ENCODE measurements at regions not wholly inside any gene's neighbourhood (a gene's known extent, or its start where the extent isn't known, plus 50 kb on each side); places are given as distances from the start of the nearest gene placed in this dataset.

DNA sequence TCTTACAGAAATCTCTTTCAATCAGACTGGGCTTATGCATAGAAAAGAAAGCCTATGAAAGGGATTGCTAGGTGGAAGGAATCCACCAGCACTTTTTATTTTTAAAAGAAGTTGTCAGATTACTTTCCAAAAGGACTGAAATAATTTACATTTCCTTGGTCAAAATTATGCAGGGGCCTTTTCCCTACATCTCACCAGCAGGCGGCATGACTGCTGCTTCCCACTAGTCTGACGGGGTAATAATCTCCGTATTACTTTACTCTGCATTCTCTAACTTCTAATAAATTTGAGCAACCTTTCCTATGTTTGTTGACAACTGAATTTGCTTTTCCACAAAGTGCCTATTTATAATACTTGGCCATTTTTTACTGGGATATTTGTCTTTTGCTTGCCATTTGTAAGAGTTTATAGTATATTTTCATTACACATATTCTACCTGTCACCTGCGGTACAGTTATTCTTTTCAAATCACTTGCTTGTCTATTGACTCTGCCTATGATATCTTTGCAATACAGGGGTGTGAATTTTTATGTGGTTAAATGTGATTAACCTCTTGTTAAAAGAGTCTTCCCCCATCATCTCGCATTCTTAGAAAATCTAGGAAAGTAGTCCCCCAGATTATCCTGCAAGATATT, 51.9 kb upstream of the USP47 start:
- no peak for DNase-seq

DNA sequence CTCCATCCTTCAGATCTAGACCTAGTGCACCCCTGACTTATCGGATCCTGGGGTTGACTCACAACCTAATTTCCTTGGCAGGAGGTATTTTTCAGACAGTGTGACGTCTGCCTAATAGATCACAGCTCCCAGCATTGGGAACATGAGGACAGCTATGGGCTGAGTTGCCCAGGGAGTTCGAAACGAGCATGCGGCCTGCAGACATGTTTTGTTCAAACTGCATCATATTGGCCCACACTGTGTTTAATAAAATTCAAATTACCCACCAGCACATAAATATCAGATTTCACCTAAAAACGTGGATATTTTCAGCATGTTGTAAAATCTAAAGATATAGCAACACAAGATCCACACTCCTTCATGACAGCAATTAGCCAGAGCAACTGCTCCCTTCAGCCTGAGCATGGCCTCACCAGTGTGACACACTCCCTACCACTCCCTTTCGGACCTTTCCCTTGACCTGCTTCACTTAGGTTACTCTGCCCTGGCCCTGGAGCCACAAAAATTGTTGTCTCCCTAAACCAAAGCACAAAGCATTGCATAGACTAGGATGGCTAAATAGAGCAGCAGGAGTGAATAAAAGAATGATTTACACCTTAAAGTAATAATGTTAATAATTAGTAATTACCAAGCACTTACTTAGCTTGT, 53.6 kb upstream of the USP47 start:
- no peak for DNase-seq

DNA sequence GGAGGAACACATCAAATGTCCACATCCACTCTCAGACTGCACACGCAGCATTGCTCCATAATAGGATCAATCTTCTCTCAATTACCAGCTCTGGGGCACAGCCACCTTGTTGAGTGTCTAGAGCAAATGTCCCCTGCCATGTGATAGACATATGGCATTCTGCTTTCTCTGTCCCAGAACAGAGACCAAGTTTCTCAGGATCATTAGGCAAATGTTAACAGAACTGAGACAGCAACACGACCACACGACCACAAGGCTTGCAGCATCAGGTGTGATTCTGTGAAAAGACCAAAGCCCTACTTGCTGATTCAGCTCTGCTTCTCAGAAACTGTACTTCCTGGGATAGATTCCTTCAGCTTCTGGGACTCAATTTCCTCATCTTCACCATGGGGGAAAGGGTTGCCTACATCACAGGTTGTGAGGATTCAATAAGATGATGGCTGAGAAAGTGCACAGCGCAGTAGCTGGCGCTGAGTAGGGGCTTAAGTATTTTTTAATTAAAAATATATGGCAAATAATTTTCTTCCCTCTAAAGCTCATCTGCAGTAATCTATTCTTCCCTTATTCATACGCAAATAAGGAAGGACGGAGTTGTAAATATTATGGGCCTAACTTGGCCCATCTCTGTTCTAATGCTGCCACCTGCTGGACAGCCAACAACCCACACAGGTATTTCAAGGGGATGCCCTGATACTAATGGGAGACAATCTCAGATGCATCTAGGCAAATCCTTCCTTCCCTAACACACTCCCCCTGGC, 54.3 kb upstream of the USP47 start:
- DNase-seq, result peak; percentile 83

DNA sequence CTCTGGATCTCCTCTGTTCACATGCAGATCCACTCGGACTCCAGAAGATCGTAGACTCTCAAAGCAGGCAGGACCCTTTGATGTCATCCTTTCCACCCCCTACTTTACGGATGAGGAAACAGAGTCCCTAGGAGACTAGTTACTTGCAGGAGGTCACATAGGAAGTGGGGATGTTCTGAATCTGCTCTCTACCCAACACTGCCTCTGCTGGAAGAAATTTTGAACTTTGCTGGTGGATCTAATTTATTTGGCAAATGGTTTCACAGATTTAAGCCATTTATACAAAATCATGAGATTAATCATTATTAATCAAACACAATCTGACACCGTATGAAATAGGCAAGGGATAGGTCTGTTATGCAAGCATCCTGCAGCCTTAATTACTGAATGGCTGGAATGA, 55.0 kb upstream of the USP47 start:
- no peak for DNase-seq

DNA sequence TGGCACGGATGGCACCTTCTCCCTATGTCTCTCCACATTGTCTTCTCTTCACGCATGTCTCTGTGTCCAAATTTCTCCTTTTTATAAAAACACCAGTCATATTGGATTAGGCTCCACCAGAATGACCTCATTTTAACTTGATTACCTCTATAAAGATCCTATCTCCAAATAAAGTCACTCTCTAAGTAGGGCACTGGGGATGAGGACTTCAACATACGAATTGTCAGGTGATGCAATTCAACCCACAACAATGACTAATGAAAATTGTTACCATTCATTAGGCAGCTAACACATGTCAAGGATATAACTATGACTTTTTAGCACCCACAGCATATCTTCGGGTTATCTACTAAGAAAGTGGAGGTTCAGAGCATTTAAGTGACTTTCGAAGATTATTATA, 55.5 kb upstream of the USP47 start:
- no peak for DNase-seq

DNA sequence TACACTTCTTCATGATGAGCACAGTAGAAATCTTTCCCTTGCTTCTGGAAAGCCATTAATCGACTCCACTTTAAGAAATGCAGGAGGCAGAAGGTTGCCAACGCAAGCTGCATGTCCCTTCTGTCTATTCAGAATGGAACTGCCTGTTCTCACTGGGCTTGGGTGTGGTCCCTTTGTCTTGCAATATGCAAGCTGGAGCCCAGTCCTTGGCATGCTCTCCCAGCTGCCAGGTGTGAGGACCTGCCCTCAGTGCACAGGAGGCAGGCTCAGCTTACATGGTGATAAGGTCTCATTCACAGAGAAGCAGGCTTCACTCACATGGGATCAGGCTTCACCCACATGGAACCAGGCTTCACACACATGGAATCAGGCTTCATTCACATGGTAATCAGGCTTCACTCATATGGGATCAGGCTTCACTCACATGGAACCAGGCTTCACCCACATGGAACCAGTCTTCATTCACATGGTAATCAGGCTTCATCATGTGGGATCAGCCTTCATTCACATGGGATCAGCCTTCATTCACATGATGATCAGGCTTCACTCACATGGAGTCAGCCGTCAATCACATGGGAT, 59.2 kb upstream of the USP47 start:
- no peak for DNase-seq

DNA sequence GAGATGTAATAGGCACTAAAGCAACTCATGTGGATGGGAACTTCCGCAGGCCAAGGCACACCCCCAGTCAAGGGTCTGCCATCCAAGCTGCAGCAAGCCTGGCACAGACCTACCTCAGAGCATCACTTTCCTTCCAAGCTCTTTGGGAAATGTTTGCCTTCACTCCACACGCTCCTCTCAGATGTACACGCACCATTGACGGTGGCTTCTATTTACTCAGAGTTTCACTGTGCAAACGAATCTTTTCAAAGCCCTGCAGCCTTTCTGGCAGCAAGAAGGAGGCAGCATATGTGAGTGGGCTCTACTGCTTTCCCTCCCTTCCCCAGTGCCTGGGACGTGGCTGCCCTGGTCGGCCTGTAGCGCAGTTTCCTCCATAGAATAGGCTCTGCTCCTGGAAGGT, 60.9 kb upstream of the USP47 start:
- DNase-seq, result no peak

DNA sequence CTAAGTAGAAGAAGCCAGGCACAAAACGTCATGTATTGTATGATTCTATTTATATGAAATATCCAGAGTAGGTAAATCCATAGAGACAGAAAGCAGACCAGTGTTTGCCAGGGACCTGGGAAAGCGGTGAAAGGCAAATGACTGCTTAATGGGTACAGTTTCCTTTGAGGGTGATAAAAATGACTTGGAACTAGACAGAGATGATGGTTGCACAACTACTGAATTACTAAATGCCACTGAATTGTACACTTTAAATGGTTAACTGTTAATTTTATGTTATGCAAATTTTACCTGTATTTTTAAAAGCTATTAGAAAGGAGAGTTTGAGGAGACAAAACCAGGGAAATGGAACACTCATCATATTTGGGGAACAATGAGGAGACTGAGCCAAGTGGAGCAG, 61.8 kb upstream of the USP47 start:
- DNase-seq, result no peak

DNA sequence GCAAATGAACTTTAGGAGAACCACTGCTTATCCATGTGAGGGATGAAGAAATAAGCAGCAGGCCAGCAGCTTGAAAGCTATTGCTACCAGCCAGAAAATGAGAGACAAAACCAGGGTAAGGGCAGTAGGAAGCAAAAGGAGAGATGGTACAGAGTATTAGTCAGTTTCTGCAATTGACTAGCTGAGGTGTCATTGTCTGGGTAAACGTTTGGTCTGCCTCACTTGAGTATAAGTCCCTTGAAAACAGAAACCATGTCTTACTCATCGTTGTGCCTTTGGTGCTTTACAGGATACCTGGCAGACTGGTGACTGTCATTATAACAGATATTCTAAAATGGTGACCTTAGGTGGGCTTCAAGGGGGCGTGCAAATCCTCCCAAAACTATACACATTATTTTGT, 63.9 kb upstream of the USP47 start:
- no peak for DNase-seq

DNA sequence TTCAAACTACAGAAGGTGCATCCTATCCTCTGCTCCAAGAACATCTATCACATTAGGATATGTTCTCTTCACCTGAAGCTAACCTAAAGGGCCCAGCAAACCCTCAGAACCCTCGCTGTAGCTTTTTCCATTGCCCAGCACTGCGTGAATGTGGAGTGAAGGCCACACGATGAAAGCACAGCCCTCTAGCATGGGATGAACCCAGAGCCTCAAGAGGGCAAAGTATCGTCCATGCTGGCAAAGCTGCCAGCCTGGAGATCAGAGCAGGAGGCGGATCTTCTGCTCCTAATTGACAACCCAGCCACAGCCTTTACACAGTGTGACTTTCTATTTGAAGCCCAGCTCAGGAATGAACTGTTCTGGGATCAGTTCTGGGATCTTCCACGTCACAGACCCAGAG, 65.1 kb upstream of the USP47 start:
- no peak for DNase-seq

DNA sequence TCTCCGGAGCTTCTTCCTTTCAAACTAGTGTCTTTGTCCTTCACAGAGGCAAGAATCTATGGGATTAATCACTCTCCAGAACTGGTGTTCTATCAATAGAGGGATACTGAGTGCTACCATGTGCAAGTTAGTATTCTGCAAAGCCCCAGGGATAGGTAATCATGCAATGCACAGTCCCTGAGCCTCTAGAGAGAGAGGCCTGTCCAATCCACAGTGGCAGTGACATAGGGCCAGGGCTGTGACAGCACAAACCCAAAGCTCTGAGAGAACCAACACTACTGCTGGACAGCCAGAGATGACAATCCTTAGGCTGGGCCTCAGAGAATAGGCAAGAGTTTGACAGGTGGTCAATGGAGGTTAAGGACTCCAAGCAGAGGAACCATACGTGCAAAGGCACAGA, 66.8 kb upstream of the USP47 start:
- DNase-seq, result no peak

DNA sequence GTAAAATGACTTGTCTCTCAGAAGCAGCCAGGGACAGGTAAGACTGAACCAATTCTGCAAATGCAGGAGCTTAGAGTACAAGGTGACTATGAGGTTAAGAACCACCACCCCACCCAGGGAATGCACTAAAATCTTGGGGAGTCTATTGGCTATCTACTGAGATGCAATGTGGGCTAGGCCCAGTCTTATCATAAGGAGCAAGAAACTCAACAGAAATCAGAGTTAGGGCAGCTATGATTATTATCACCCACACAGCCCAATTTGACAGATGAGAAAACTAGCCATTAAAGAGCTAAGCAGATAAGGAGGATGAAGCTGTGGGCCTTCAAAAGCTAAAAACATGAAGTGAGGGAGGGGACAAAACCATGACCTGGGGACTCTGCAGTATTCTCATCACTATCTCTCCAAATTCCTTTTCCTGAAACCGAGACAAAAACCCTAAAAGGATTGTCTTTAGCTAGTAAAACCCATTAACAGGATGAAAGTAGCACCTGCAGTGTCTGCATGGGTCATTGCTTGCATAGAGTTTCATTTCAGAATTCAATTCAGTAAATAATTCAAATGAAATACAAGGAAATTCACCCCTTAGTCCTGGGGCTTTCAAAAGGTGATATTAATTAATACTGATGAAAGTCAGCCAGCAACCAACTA, 68.8 kb upstream of the USP47 start:
- no peak for DNase-seq

DNA sequence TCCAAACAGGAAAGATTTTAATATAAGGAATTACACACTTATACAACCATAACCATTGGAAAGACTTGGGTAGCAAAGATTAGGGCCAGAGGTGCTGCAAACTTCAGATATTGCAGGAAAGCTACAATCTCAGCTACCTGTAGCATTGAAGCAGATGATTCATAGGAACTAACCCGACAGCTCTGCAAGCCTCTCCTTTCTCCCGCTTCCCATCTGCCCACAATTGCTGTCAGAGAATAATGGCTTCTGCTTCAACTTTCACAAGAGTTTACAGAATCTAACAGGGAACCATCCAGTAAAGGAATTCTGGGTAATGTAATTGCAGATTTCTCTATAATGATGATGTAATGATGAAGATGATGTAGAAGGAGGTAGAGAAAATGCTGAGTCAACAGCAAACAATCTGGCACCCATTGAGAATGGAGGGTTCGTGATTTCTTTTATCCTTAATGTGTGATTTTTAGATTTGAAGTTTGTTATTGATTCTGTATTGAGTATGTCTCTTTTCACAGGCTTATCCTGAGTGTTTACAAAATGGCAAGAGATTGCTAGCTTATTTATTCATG, 70.8 kb upstream of the USP47 start:
- DNase-seq, result no peak

DNA sequence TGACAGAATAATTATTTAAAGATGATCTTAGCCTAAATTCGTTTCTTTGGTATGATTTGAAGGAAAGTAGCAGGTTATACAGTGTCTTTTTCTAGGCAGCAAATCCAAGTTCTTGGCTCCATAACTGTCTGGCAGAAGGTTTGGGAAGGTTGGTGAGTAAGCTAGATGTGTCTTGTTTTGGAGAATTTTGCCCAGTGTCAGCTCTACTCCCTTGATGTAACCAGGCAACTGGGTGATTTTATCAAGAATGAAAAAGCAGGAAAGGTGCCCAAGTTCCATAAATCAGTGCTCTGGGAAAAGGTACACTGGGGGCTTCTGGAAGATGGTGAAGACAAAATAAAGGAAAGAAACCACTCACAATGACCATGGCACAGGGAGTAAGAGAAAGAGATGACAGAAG, 71.5 kb upstream of the USP47 start:
- DNase-seq, result no peak

DNA sequence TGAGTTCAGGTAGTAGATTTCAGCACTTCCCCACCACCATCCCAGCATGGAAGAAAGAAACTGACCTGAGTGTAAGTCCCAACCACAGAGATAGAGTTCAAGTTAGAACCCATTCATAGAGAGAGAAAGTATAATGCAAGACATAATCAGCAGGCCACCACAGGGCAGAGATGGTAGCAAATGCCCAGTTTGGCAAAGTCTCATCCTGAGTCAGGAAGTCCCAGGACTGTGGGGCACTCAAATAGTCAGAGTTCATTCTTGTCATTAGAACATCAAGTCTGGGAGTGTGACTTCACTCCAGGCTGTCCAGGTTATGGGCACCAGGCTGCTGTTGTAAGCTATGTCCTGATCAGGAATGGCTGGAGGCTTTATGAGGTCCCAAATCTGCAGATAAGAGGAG, 72.0 kb upstream of the USP47 start:
- DNase-seq, result no peak

DNA sequence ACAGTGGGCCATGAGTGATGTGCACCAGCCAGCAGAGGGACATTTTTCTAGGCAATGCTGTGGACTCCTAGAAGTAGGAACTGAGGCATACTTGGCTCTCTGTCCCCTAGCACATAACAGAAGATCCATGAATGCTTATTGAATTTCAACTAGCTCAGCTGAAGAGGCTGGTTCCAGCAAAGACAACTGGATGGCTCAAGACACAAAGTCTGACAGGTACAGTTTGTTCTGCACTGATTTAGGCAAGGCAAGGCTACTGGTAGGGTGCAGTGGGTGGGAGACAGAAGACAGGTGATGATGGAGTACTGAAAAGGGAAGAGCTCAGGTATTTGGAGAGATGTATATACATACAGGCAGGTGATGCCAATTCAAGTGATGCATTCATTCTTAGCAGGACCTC, 72.4 kb upstream of the USP47 start:
- DNase-seq, result no peak

DNA sequence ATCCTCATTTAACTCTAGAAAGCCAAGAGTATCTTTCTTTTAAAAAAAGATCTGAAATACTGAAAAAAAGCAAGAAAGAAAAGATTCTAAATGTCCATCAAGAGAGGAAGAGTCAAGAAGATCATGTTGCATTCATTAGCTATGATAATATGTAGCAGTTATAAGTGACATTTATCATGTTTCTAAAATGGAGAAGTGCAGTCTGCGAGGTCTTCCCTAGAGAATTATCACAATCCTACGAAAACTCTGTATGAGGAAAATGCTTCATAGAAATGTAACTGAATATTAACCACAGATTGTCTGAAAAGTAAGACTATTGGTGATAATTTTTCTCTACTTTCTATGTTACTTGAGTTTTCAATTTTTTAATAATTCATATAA, 77.4 kb upstream of the USP47 start:
- no peak for DNase-seq

DNA sequence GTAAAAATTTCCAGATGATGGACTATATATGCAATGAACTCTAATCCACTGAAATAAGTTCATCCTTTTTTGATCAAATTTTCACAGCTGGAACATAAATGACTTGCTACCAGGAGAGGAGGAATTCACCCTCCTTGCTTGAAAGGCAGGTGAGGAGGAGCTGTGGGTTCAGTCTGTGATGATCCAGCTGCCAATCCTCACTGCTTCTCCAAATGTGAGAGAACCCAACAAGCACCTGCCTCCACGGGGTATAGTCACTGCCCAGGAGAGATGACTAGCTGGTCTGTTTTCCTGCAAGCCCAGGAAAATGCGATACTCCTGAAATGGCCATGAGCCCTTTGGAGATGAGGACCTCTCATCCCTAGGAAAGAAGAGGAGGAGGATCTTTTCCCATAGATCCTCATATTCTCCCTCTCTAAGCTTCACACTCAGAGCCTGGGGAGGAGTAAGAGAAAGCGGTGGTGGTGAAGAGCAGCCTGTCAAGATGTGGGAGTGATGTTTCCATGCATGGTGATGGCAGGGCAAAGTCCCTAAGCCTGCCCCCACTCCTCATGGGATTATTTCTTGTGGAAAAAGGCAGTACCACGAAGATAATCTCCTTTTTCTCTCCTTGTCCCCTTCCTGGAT, 77.9 kb upstream of the USP47 start:
- DNase-seq, result no peak

DNA sequence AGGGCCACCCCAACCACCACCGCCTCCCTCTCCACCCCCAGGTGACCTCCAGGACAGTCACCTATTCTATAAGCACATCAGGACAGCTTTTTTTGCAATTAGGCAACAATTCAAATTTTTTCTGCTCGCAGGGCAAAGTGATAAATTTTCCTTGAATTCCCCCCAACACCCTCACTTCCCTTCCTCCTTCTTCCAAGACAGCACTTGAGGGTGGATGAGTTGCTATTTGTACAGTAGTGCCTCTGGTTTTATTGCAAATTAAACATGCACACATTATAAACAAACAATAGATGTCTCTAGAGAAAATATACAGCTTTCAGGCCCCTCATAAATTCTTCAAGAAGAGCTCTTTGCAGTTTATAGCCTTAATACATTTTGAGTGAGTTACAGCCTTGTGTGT, 80.9 kb upstream of the USP47 start:
- no peak for DNase-seq

DNA sequence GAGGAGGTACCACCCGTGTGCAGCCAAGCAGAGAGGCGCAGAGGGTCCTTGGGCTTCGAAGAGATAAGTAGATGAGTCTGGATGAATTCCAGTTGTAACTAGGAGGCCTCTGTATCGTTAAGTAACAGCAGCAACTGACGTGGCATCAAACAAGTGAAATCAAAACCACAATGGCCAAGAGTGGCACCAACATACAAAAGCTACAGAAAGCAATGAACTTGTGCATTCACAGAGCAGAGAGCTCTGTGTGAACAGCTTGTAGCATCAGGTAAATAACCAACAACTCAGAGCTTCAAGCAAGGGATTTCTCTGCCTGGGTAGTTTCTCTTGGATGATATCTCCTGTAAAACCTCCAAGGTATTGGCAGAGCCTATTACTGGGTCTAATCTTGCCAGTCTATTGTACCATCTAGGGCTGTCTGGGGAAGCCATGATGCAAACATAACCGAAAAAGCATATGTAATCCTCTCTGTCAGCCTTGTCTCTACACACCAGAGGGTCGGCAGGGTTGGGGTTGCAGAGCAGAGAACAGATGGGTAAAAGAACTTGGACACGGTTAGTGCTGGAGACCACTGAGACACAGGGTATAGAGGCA, 83.1 kb upstream of the USP47 start:
- DNase-seq, result no peak

DNA sequence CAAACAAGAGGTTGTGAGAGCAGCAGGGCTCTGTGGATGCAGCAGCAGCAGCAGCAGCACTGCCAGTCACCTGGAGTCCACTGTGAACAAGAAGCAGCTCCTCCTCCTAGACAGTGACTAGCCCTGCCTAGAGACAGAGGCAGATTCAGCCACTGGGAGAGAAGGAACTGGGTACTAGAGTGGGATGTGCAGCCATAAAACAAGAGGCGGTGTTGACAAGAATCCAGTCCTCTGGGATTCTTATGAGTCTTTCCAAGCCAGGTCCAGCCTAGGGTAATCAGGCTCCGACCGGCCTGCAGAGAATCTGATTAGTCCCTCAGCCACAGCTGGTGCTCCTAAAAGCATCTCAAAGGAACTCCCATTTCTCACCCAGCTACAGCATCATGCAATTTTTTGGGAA, 83.9 kb upstream of the USP47 start:
- no peak for DNase-seq

DNA sequence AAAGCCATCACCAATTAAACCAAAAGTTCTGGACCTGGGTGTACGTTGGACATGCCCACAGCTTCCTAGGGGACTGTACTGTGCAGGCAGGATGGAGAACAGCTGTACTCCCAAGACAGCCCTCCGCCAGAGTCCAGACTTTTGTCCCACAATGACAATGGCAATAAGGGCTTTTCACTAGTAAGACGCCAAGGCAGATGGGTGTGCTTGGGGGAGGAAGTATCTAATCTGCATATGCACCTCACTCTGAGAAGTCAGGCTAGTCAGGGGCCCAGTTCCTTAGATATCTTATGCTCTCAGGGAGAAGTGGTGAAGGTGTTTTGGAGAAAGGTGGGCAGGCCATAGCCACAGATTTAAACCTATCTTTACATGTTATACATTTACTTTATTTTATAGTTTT, 85.1 kb upstream of the USP47 start:
- DNase-seq, result no peak
